ENCODE measurements at regions not wholly inside any gene's neighbourhood (a gene's known extent, or its start where the extent isn't known, plus 50 kb on each side); places are given as distances from the start of the nearest gene placed in this dataset.
"Not testable (repeated sequence)": the region's sequence is repeated elsewhere in the genome, so short reads cannot be mapped to it uniquely, and the experiment has no call there.

GRCh38 chr12:126944684-126945083 is 1322.3 kb upstream of the TMEM132C start:
- ATAC-seq (ENCODE audit: poor library complexity) (no peak), DNase-seq (no peak)
- intact Hi-C loops (cut with DNase I): no loop called here

- DNase-seq; ATAC-seq (ENCODE audit: poor library complexity); intact Hi-C loops (cut with DNase I): not testable (repeated sequence)
Observed at GRCh38 chr12:126946958-126947357, 1320.0 kb upstream of the TMEM132C start.

GRCh38 chr12:126949558-126949957 is 1317.4 kb upstream of the TMEM132C start:
- intact Hi-C loops (cut with DNase I): no loop called here
- DNase-seq: no peak
- no peak for ATAC-seq (ENCODE audit: poor library complexity)

GRCh38 chr12:126950266-126950665 is 1316.7 kb upstream of the TMEM132C start:
- intact Hi-C loops (cut with DNase I): no loop called here
- ATAC-seq (ENCODE audit: poor library complexity) (no peak), DNase-seq (no peak)

- DNase-seq (no peak), ATAC-seq (ENCODE audit: poor library complexity) (no peak)
- intact Hi-C loops (cut with DNase I): no loop called here
Observed at GRCh38 chr12:126952096-126953007, 1314.6 kb upstream of the TMEM132C start.

- ATAC-seq (ENCODE audit: poor library complexity) (no peak), DNase-seq (no peak)
- intact Hi-C loops (cut with DNase I): no loop called here
Observed at GRCh38 chr12:126953365-126953889, 1313.5 kb upstream of the TMEM132C start.

- ATAC-seq (ENCODE audit: poor library complexity) (no peak), DNase-seq (no peak)
- intact Hi-C loops (cut with DNase I): no loop called here
Observed at GRCh38 chr12:126960221-126960620, 1306.7 kb upstream of the TMEM132C start.

GRCh38 chr12:126960709-126961108 is 1306.3 kb upstream of the TMEM132C start:
- DNase-seq (no peak), ATAC-seq (ENCODE audit: poor library complexity) (no peak)
- intact Hi-C loops (cut with DNase I): no loop called here

- intact Hi-C loops (cut with DNase I): no loop called here
- ATAC-seq (ENCODE audit: poor library complexity) (no peak), DNase-seq (no peak)
Observed at GRCh38 chr12:126963825-126964224, 1303.1 kb upstream of the TMEM132C start.

GRCh38 chr12:126966498-126966897 is 1300.5 kb upstream of the TMEM132C start:
- DNase-seq (no peak), ATAC-seq (ENCODE audit: poor library complexity) (no peak)
- intact Hi-C loops (cut with DNase I): no loop called here

- no peak for DNase-seq
- ATAC-seq (ENCODE audit: poor library complexity): no peak
- intact Hi-C loops (cut with DNase I): no loop called here
Observed at GRCh38 chr12:126967152-126967551, 1299.8 kb upstream of the TMEM132C start.

GRCh38 chr12:126974779-126975178 is 1292.2 kb upstream of the TMEM132C start:
- DNase-seq (no peak), ATAC-seq (ENCODE audit: poor library complexity) (no peak)
- intact Hi-C loops (cut with DNase I): no loop called here

GRCh38 chr12:126976579-126976978 is 1290.4 kb upstream of the TMEM132C start:
- no peak for ATAC-seq (ENCODE audit: poor library complexity)
- intact Hi-C loops (cut with DNase I): no loop called here
- no peak for DNase-seq

GRCh38 chr12:126979564-126979963 is 1287.4 kb upstream of the TMEM132C start:
- DNase-seq; ATAC-seq (ENCODE audit: poor library complexity); intact Hi-C loops (cut with DNase I): not testable (repeated sequence)

- intact Hi-C loops (cut with DNase I): no loop called here
- ATAC-seq (ENCODE audit: poor library complexity) (no peak), DNase-seq (no peak)
Observed at GRCh38 chr12:126982707-126983106, 1284.3 kb upstream of the TMEM132C start.

- intact Hi-C loops (cut with DNase I); DNase-seq; ATAC-seq (ENCODE audit: poor library complexity): not testable (repeated sequence)
Observed at GRCh38 chr12:126983735-126984134, 1283.2 kb upstream of the TMEM132C start.

- DNase-seq; ATAC-seq (ENCODE audit: poor library complexity); intact Hi-C loops (cut with DNase I): not testable (repeated sequence)
Observed at GRCh38 chr12:126985663-126986062, 1281.3 kb upstream of the TMEM132C start.

- intact Hi-C loops (cut with DNase I): no loop called here
- DNase-seq: no peak
- ATAC-seq (ENCODE audit: poor library complexity): no peak
Observed at GRCh38 chr12:126989532-126989931, 1277.4 kb upstream of the TMEM132C start.

GRCh38 chr12:126993898-126994297 is 1273.1 kb upstream of the TMEM132C start:
- intact Hi-C loops (cut with DNase I): no loop called here
- ATAC-seq (ENCODE audit: poor library complexity) (no peak), DNase-seq (no peak)

GRCh38 chr12:126994599-126994998 is 1272.4 kb upstream of the TMEM132C start:
- ATAC-seq (ENCODE audit: poor library complexity) (no peak), DNase-seq (no peak)
- intact Hi-C loops (cut with DNase I): no loop called here

Data from Right ventricle myocardium superior (tissue), 1 donor.